GM12878 (cell line): ENCODE measurements at regions not wholly inside any gene's neighbourhood (a gene's known extent, or its start where the extent isn't known, plus 50 kb on each side); places are given as distances from the start of the nearest gene placed in this dataset.

Experiments used
- ATAC-seq: fragments of 200-7000 bp; cut with Tn5 transposase; 3 replicates; pipeline ENCODE4 v1.9.1; 2020; ENCODE audit warnings: mild to moderate bottlenecking, moderate library complexity
- BruUV-seq: library from RNA; stranded (reverse); fragments of 400-500 nt; replicated peaks from 2 replicates; lab custom pipeline; 2021; lab: Mats Ljungman, UMichigan
- CTCF ChIA-PET: fragments of 300-600 bp; sonication (Branson Sonifier 250); formaldehyde crosslinking; extraction: SDS; loops from one replicate; lab custom pipeline; 2021; ENCODE audit warnings: inconsistent platforms; lab: Yijun Ruan, JAX
- POLR2A ChIA-PET: fragments of 350-600 bp; formaldehyde crosslinking; extraction: SDS; loops from one replicate; lab custom pipeline; 2021; ENCODE audit warnings: inconsistent platforms; lab: Charles Lee
- RAD21 ChIA-PET: fragments of 300-600 bp; sonication (Branson Sonifier 250); formaldehyde crosslinking; loops from one replicate; lab custom pipeline; 2023; ENCODE audit warnings: antibody characterized with exemption; ENCODE audit not compliant: unreplicated experiment; lab: Charles Lee
- SMC1A ChIA-PET: fragments of 300-600 bp; sonication (Branson Sonifier 250); formaldehyde crosslinking; loops from one replicate; lab custom pipeline; 2023; ENCODE audit not compliant: unreplicated experiment, uncharacterized antibody; lab: Charles Lee
- DNase-seq: peaks from one replicate; pipeline ENCODE4 v3.0.0-alpha.2; 2011; ENCODE audit warnings: low read depth, low spot score
- FAIRE-seq: peaks from 3 replicates; lab custom pipeline; 2011; peaks lifted over from hg19 to GRCh38; lab: Jason Lieb, UNC
- H2AFZ ChIP-seq: 2 replicates; pipeline ENCODE4 v1.6.0; 2011; ENCODE audit warnings: low read depth, low read length, control low read depth; ENCODE audit not compliant: control insufficient read depth
- H3K27ac ChIP-seq: 2 replicates; pipeline ENCODE4 v1.5.1; 2011; ENCODE audit warnings: control low read depth; ENCODE audit not compliant: control insufficient read depth, insufficient read depth
- H3K27me3 ChIP-seq, 2 experiments: replicated peaks in 1 of 2; 2 replicates each; pipeline versions ENCODE4 v1.6.0 to v1.6.1; 2011; ENCODE audit warnings: low read length in 1 of 2; ENCODE audit not compliant: control insufficient read depth in 2 of 2, insufficient read depth in 2 of 2
- H3K36me3 ChIP-seq, 2 experiments: 2 replicates each; pipeline ENCODE4 v1.5.1; 2011; ENCODE audit warnings: low read length in 1 of 2; ENCODE audit not compliant: control insufficient read depth in 2 of 2, insufficient read depth in 2 of 2
- H3K4me1 ChIP-seq: 2 replicates; pipeline ENCODE4 v1.6.1; 2011; ENCODE audit warnings: mild to moderate bottlenecking, low read length, moderate library complexity, mixed read lengths; ENCODE audit not compliant: control insufficient read depth, insufficient read depth
- H3K4me2 ChIP-seq: 2 replicates; pipeline ENCODE4 v1.6.0; 2011; ENCODE audit warnings: control low read depth; ENCODE audit not compliant: control insufficient read depth, insufficient read depth
- H3K4me3 ChIP-seq: fragments of 200-600 bp; sonication (generic); 2 replicates; pipeline ENCODE4 v1.5.1; 2016
- H3K79me2 ChIP-seq: 2 replicates; pipeline ENCODE4 v1.6.0; 2011; ENCODE audit warnings: low read length; ENCODE audit not compliant: control insufficient read depth, insufficient read depth
- H3K9ac ChIP-seq: 2 replicates; pipeline ENCODE4 v1.8.0; 2011; ENCODE audit warnings: low read length, control low read depth, mixed read lengths; ENCODE audit not compliant: control insufficient read depth, insufficient read depth
- H3K9me3 ChIP-seq: replicated peaks from 3 replicates; pipeline ENCODE4 v1.5.1; 2011; ENCODE audit warnings: mild to moderate bottlenecking, low read length; ENCODE audit not compliant: control insufficient read depth, insufficient read depth
- H4K20me1 ChIP-seq: 2 replicates; pipeline ENCODE4 v1.6.0; 2011; ENCODE audit not compliant: control insufficient read depth, insufficient read depth
- BRCA1 ChIP-seq: IDR thresholded peaks from 2 replicates; pipeline ENCODE4 v1.6.1; 2011; ENCODE audit warnings: low read depth, low read length, improper control_type of control experiment
- CBFB ChIP-seq: IDR thresholded peaks from 2 replicates; pipeline ENCODE4 v1.6.1; 2016; ENCODE audit warnings: antibody characterized with exemption, low read depth
- EGR1 ChIP-seq, 2 experiments: IDR thresholded peaks; 1 replicate in 1 of 2; 2 replicates in 1 of 2; pipeline ENCODE4 v1.6.1; 2011 to 2012; ENCODE audit warnings: low read depth in 2 of 2, low read length in 2 of 2, borderline replicate concordance in 1 of 2, mild to moderate bottlenecking in 1 of 2, moderate library complexity in 1 of 2
- ESRRA ChIP-seq: IDR thresholded peaks from 2 replicates; pipeline ENCODE4 v1.6.1; 2012; ENCODE audit warnings: mild to moderate bottlenecking, low read length, improper control_type of control experiment
- HDAC6 ChIP-seq: fragments of 200-600 bp; sonication (generic); IDR thresholded peaks from one replicate; pipeline ENCODE4 v1.8.0; 2017; ENCODE audit warnings: antibody characterized with exemption; ENCODE audit not compliant: unreplicated experiment
- IKZF2 ChIP-seq, 2 experiments: fragments of 450-650 bp; IDR thresholded peaks; 2 replicates each; pipeline ENCODE4 v1.6.1; 2017; ENCODE audit warnings: mild to moderate bottlenecking in 2 of 2, moderate library complexity in 2 of 2
- MLLT1 ChIP-seq: fragments of 450-650 bp; IDR thresholded peaks from 2 replicates; pipeline ENCODE4 v1.6.1; 2016; ENCODE audit warnings: mild to moderate bottlenecking
- NFIC ChIP-seq: IDR thresholded peaks from 2 replicates; pipeline ENCODE4 v1.6.1; 2012; ENCODE audit warnings: low read depth, mild to moderate bottlenecking, inconsistent platforms, low read length, moderate library complexity
- NFYA ChIP-seq: IDR thresholded peaks from 2 replicates; pipeline ENCODE4 v1.6.1; 2011; ENCODE audit warnings: low read depth, mild to moderate bottlenecking, low read length, improper control_type of control experiment, borderline replicate concordance
- POLR2AphosphoS2 ChIP-seq: IDR thresholded peaks from 2 replicates; pipeline ENCODE4 v1.6.1; 2011; ENCODE audit warnings: low read depth, mild to moderate bottlenecking, low read length, improper control_type of control experiment, moderate library complexity
- SIX5 ChIP-seq: IDR thresholded peaks from 2 replicates; pipeline ENCODE4 v1.6.1; 2011; ENCODE audit warnings: mild to moderate bottlenecking, low read depth, low read length, moderate library complexity; ENCODE audit not compliant: severe bottlenecking
- TAF1 ChIP-seq: IDR thresholded peaks from 2 replicates; pipeline ENCODE4 v1.6.1; 2011; ENCODE audit warnings: mild to moderate bottlenecking, low read depth, low read length, borderline replicate concordance
- YBX1 ChIP-seq: fragments of 450-650 bp; IDR thresholded peaks from 2 replicates; pipeline ENCODE4 v1.6.1; 2016; ENCODE audit warnings: antibody characterized with exemption
- ZBED1 ChIP-seq: IDR thresholded peaks from 2 replicates; pipeline ENCODE4 v1.6.1; 2016; ENCODE audit warnings: borderline replicate concordance
- ZBTB4 ChIP-seq: fragments of 450-650 bp; formaldehyde crosslinking; IDR thresholded peaks from 2 replicates; pipeline ENCODE4 v1.4.0; 2022; ENCODE audit warnings: mild to moderate bottlenecking, moderate library complexity
- ZNF592 ChIP-seq: fragments of 450-650 bp; IDR thresholded peaks from 2 replicates; pipeline ENCODE4 v1.6.1; 2017; ENCODE audit warnings: mild to moderate bottlenecking, moderate library complexity
- WGBS: methylation state at CpG from one replicate; pipeline ENCODE4 v1.1.6; 2016; ENCODE audit warnings: low lambda C conversion rate; ENCODE audit not compliant: insufficient replicate concordance, insufficient coverage; ENCODE audit errors: missing lambda C conversion rate; 5-methylcytosine and 5-hydroxymethylcytosine counted together
- in situ Hi-C: fragments of 300-500 bp; cut with MboI; formaldehyde crosslinking; loops from 9 replicates; pipeline ENCODE4 v1.14.3; 2018; ENCODE audit warnings: mixed read lengths
- intact Hi-C: fragments of 100-400 bp; cut with micrococcal nuclease; formaldehyde crosslinking; loops from one replicate; pipeline ENCODE4 v1.14.2; 2022; ENCODE audit not compliant: unreplicated experiment

GRCh38 chr1:219339466-219339865 lies 165.8 kb downstream of the LYPLAL1 start:
- no peaks in the 10 kb centered on the region for H3K79me2 ChIP-seq
- no peak overlapping the region for H3K27ac ChIP-seq
- H3K9ac ChIP-seq = no peak overlapping the region
- H3K9me3 ChIP-seq = no peaks in the 10 kb centered on the region
- in situ Hi-C loops (no loop called here), intact Hi-C loops (no loop called here)
- no peak overlapping the region for H3K4me2 ChIP-seq
- WGBS = 0% methylated on average over 1 of the region's 1 CpG
- no peaks in the 10 kb centered on the region for H3K36me3 ChIP-seq
- DNase-seq = no peak
- BruUV-seq = no TSS peak
- no peak overlapping the region for H2AFZ ChIP-seq
- H3K27me3 ChIP-seq = no peaks in the 10 kb centered on the region
- ATAC-seq = no peak
- RAD21 ChIA-PET = no interaction called here
- CTCF ChIA-PET = no interaction called here
- no peaks in the 10 kb centered on the region for H4K20me1 ChIP-seq
- TF ChIP-seq TAF1 (no peak), CBFB (no peak), ZNF592 (no peak), ZBTB4 (no peak), NFYA (no peak), IKZF2 (IDR thresholded peaks at IDR 0.05) (no peak), NFIC (no peak), ZBED1 (no peak), YBX1 (no peak), SIX5 (no peak), ESRRA (no peak), MLLT1 (no peak), HDAC6 (no peak), EGR1 (IDR thresholded peaks at IDR 0.05; ENCODE audit: borderline replicate concordance in 1 of 2, low read depth in 2 of 2, low read length in 2 of 2) (no peak), BRCA1 (no peak), POLR2AphosphoS2 (no peak)
- SMC1A ChIA-PET = interaction anchor here (1.0 to 1.7 kb wide), 3 partner anchors 8 to 48 kb away, joined by 3 to 4 read pairs (median 3); no protein-coding TSS in a partner anchor
- H3K4me1 ChIP-seq = no peaks in the 10 kb centered on the region
- no peak overlapping the region for H3K4me3 ChIP-seq
- POLR2A ChIA-PET = no interaction called here
- no peak for FAIRE-seq
